Nephron progenitor cell (in vitro differentiated cells): ENCODE measurements at regions not wholly inside any gene's neighbourhood (a gene's known extent, or its start where the extent isn't known, plus 50 kb on each side); places are given as distances from the start of the nearest gene placed in this dataset.
A peak's percentile ranks its signal among the peaks of the same experiment; 100 is the strongest.

Experiments used
- DNase-seq: peaks from one replicate; pipeline ENCODE4 v3.0.0; 2021
- H3K27ac Mint-ChIP-seq: 2 replicates; pipeline ENCODE4 v1.8.0; 2021; ENCODE audit warnings: mild to moderate bottlenecking, moderate library complexity, mixed read lengths
- H3K27me3 Mint-ChIP-seq: 2 replicates; pipeline ENCODE4 v1.8.0; 2021; ENCODE audit warnings: mild to moderate bottlenecking, low read depth, mixed read lengths; ENCODE audit not compliant: poor library complexity
- H3K36me3 Mint-ChIP-seq: 2 replicates; pipeline ENCODE4 v1.8.0; 2021; ENCODE audit warnings: low read depth, mixed read lengths
- H3K4me1 Mint-ChIP-seq: 2 replicates; pipeline ENCODE4 v1.8.0; 2021; ENCODE audit warnings: mixed read lengths
- H3K4me3 Mint-ChIP-seq: 2 replicates; pipeline ENCODE4 v1.8.0; 2021; ENCODE audit warnings: mild to moderate bottlenecking, moderate library complexity, mixed read lengths
- H3K9me3 Mint-ChIP-seq: 2 replicates; pipeline ENCODE4 v1.8.0; 2021; ENCODE audit warnings: mild to moderate bottlenecking, moderate library complexity, mixed read lengths
- CTCF ChIP-seq: fragments of 200-600 bp; sonication (generic); IDR thresholded peaks from 2 replicates; pipeline ENCODE4 v1.5.0; 2021; ENCODE audit warnings: antibody characterized with exemption

- H3K4me3 Mint-ChIP-seq = no peak overlapping the region
- no peaks in the 10 kb centered on the region for H3K36me3 Mint-ChIP-seq
- H3K4me1 Mint-ChIP-seq = peaks cover 62% of the 10 kb centered on the region
- H3K9me3 Mint-ChIP-seq = peaks cover 4% of the 10 kb centered on the region
- no peak overlapping the region for H3K27ac Mint-ChIP-seq
- TF ChIP-seq CTCF = no peak
- no peak for DNase-seq
- no peaks in the 10 kb centered on the region for H3K27me3 Mint-ChIP-seq
Observed at GRCh38 chr3:64844558-64844957, 156.8 kb upstream of the ADAMTS9 start.

GRCh38 chr3:64837986-64838735 lies 150.4 kb upstream of the ADAMTS9 start:
- TF ChIP-seq CTCF = no peak
- Mint-ChIP-seq H3K4me1 (peaks cover 38% of the 10 kb centered on the region), H3K27ac (no peak overlapping the region), H3K4me3 (no peak overlapping the region), H3K27me3 (peaks cover 3% of the 10 kb centered on the region), H3K9me3 (no peaks in the 10 kb centered on the region), H3K36me3 (no peaks in the 10 kb centered on the region)
- DNase-seq = no peak

DNA sequence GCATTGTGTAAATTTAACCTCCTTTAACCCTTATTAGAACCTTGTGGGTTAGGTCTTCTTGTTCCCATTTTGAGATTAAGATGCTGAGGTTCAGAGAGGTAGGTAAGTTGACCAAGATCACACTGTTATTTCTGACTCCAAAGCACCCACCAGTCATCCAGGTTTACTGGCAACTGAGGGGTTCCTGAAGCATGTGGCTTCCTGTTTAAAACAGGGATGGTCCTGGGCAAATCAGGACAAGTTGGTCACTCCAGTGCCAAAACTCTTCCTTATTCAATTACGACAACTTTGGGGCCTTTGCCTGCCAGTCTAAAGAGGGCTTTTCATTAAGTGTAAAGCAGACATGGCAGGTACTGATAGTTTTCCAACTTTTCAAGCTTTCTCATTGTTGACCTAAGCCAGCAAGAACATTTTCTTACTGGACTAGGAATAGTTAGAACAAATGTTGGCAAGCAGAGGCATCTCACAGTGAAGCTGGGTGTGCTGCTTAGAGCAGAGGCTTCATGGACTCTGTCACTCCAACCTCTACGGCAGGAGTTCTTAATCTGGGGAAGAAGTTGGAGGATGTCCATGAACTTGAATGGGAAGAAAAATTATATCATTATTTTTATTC lies 149.4 kb upstream of the ADAMTS9 start:
- no peak for DNase-seq
- TF ChIP-seq CTCF = no peak

GRCh38 chr3:64836097-64836496 lies 148.3 kb upstream of the ADAMTS9 start:
- Mint-ChIP-seq H3K4me3 (no peak overlapping the region), H3K36me3 (no peaks in the 10 kb centered on the region), H3K27me3 (peaks cover 3% of the 10 kb centered on the region), H3K9me3 (no peaks in the 10 kb centered on the region), H3K4me1 (peaks cover 43% of the 10 kb centered on the region), H3K27ac (peak overlapping the region; percentile 34)
- TF ChIP-seq CTCF = no peak
- DNase-seq = no peak

More for the DNA sequence above, 149.4 kb upstream of the ADAMTS9 start:
- Mint-ChIP-seq H3K27ac (no peak overlapping the region), H3K9me3 (no peaks in the 10 kb centered on the region), H3K27me3 (peaks cover 3% of the 10 kb centered on the region), H3K36me3 (no peaks in the 10 kb centered on the region), H3K4me1 (peaks cover 34% of the 10 kb centered on the region), H3K4me3 (no peak overlapping the region)

- Mint-ChIP-seq H3K4me3 (no peak overlapping the region), H3K27me3 (peaks cover 3% of the 10 kb centered on the region), H3K36me3 (no peaks in the 10 kb centered on the region), H3K27ac (no peak overlapping the region), H3K9me3 (no peaks in the 10 kb centered on the region), H3K4me1 (peaks cover 38% of the 10 kb centered on the region)
- DNase-seq = no peak
- no peak for TF ChIP-seq CTCF
Observed at GRCh38 chr3:64832098-64832497, 144.3 kb upstream of the ADAMTS9 start.

- H3K9me3 Mint-ChIP-seq = no peaks in the 10 kb centered on the region
- peaks cover 28% of the 10 kb centered on the region for H3K4me1 Mint-ChIP-seq
- H3K27me3 Mint-ChIP-seq = peaks cover 3% of the 10 kb centered on the region
- H3K27ac Mint-ChIP-seq = no peak overlapping the region
- no peak for DNase-seq
- H3K36me3 Mint-ChIP-seq = no peaks in the 10 kb centered on the region
- H3K4me3 Mint-ChIP-seq = no peak overlapping the region
- no peak for TF ChIP-seq CTCF
Observed at GRCh38 chr3:64830681-64831080, 142.9 kb upstream of the ADAMTS9 start.
